Endothelial cell of umbilical vein (primary cell): ENCODE measurements at regions not wholly inside any gene's neighbourhood (a gene's known extent, or its start where the extent isn't known, plus 50 kb on each side); places are given as distances from the start of the nearest gene placed in this dataset.
"Not testable (repeated sequence)": the region's sequence is repeated elsewhere in the genome, so short reads cannot be mapped to it uniquely, and the experiment has no call there.

Source experiments
- BruUV-seq: library from RNA; stranded (reverse); fragments of 400-500 nt; replicated peaks from 2 replicates; lab custom pipeline; 2021; lab: Mats Ljungman, UMichigan
- CTCF ChIA-PET: fragments of 300-600, 350-600 bp; sonication (Branson Sonifier 250); formaldehyde crosslinking; loops from one replicate; lab custom pipeline; 2021; ENCODE audit warnings: antibody characterized with exemption, inconsistent platforms; lab: Charles Lee
- POLR2A ChIA-PET: fragments of 300-600, 350-600 bp; sonication (Branson Sonifier 250); formaldehyde crosslinking; loops from one replicate; lab custom pipeline; 2021; ENCODE audit warnings: antibody characterized with exemption, inconsistent platforms; lab: Charles Lee
- DNase-seq: peaks from one replicate; pipeline ENCODE4 v3.0.0-alpha.2; 2011; ENCODE audit warnings: low read depth, low spot score
- FAIRE-seq: peaks from 2 replicates; lab custom pipeline; 2011; peaks lifted over from hg19 to GRCh38; lab: Jason Lieb, UNC
- H2AFZ ChIP-seq: 2 replicates; pipeline ENCODE4 v1.6.0; 2012; ENCODE audit warnings: low read depth, low read length, control low read depth, inconsistent platforms
- H3K27ac ChIP-seq: 2 replicates; pipeline ENCODE4 v1.5.1; 2011; ENCODE audit warnings: low read depth, mild to moderate bottlenecking, control low read depth, low read length, moderate library complexity; ENCODE audit not compliant: insufficient read depth
- H3K27me3 ChIP-seq, 2 experiments: 2 replicates each; pipeline versions ENCODE4 v1.6.0 to v1.6.1; 2011; ENCODE audit warnings: low read length in 2 of 2, mixed read lengths in 1 of 2; ENCODE audit not compliant: control insufficient read depth in 2 of 2, insufficient read depth in 2 of 2
- H3K36me3 ChIP-seq, 2 experiments: 2 replicates in 1 of 2; 3 replicates in 1 of 2; pipeline ENCODE4 v1.5.1; 2011; ENCODE audit warnings: low read length in 2 of 2, mild to moderate bottlenecking in 1 of 2, moderate library complexity in 1 of 2; ENCODE audit not compliant: control insufficient read depth in 2 of 2, insufficient read depth in 2 of 2; ENCODE audit errors: extremely low read depth in 1 of 2
- H3K4me1 ChIP-seq: 3 replicates; pipeline ENCODE4 v1.5.1; 2011; ENCODE audit warnings: mild to moderate bottlenecking, low read length; ENCODE audit not compliant: control insufficient read depth, insufficient read depth; ENCODE audit errors: extremely low read depth
- H3K4me2 ChIP-seq: 2 replicates; pipeline ENCODE4 v1.6.1; 2011; ENCODE audit warnings: low read length, control low read depth, mixed read lengths; ENCODE audit not compliant: insufficient read depth
- H3K4me3 ChIP-seq, 3 experiments: fragments of 200-600 bp in 1 of 3; sonication (generic), shearing (Covaris generic) in 1 of 3; replicated peaks in 1 of 3; 2 replicates each; pipeline ENCODE4 v1.5.1; 2011 to 2016; ENCODE audit warnings: control low read depth in 3 of 3, low read length in 3 of 3, mild to moderate bottlenecking in 2 of 3, inconsistent platforms in 1 of 3, low read depth in 1 of 3, moderate library complexity in 1 of 3; ENCODE audit not compliant: insufficient read depth in 1 of 3
- H3K79me2 ChIP-seq: 2 replicates; pipeline ENCODE4 v1.6.0; 2012; ENCODE audit warnings: low read length, inconsistent platforms; ENCODE audit not compliant: control insufficient read depth, insufficient read depth
- H3K9ac ChIP-seq: replicated peaks from 2 replicates; pipeline ENCODE3; 2011; ENCODE audit warnings: low read length, control low read depth; ENCODE audit not compliant: insufficient read depth; ENCODE audit errors: extremely low read depth
- H3K9me1 ChIP-seq: replicated peaks from 3 replicates; pipeline ENCODE4 v1.6.0; 2011; ENCODE audit warnings: mild to moderate bottlenecking, low read length; ENCODE audit not compliant: control insufficient read depth, insufficient read depth; ENCODE audit errors: extremely low read depth
- H3K9me3 ChIP-seq: replicated peaks from 2 replicates; pipeline ENCODE4 v1.5.1; 2012; ENCODE audit warnings: low read length, inconsistent platforms; ENCODE audit not compliant: control insufficient read depth, insufficient read depth
- H4K20me1 ChIP-seq: replicated peaks from 2 replicates; pipeline ENCODE3; 2011; ENCODE audit warnings: mild to moderate bottlenecking, low read length; ENCODE audit not compliant: control insufficient read depth, insufficient read depth; ENCODE audit errors: extremely low read depth
- EZH2 ChIP-seq: IDR thresholded peaks from 2 replicates; pipeline ENCODE4 v1.6.1; 2012; ENCODE audit warnings: borderline replicate concordance, low read depth, mild to moderate bottlenecking, moderate library complexity, low read length, inconsistent platforms; ENCODE audit not compliant: severe bottlenecking
- POLR2A ChIP-seq: IDR thresholded peaks from 2 replicates; pipeline ENCODE4 v1.6.1; 2012; ENCODE audit warnings: low read depth, mild to moderate bottlenecking, control low read depth, low read length
- POLR2AphosphoS5 ChIP-seq: IDR thresholded peaks from 2 replicates; pipeline ENCODE4 v1.6.1; 2012; ENCODE audit warnings: low read depth, mild to moderate bottlenecking, control low read depth, low read length, moderate library complexity; ENCODE audit not compliant: insufficient read depth
- dilution Hi-C: fragments of 300-500 bp; cut with MboI; formaldehyde crosslinking; loops from one replicate; pipeline ENCODE4 v1.15.0; 2019; ENCODE audit warnings: low sequenced_read_pairs; ENCODE audit not compliant: extremely low pct_ligation_motif_present
- intact Hi-C: fragments of 100-400 bp; cut with micrococcal nuclease; formaldehyde crosslinking; loops from one replicate; pipeline ENCODE4 v1.10.0; 2022

GRCh38 chr9:62801372-62801811 lies 1611.6 kb downstream of the SPATA31A7 start:
- H3K27me3 ChIP-seq, result peaks cover 11 to 15% of the 10 kb centered on the region in 2 experiments
- H3K9me3 ChIP-seq, intact Hi-C loops, H3K4me3 ChIP-seq, H3K36me3 ChIP-seq, H4K20me1 ChIP-seq, DNase-seq, H3K4me2 ChIP-seq, POLR2A ChIA-PET, H3K9me1 ChIP-seq, H3K79me2 ChIP-seq, dilution Hi-C loops, FAIRE-seq, CTCF ChIA-PET, H3K9ac ChIP-seq, BruUV-seq, H3K4me1 ChIP-seq, H3K27ac ChIP-seq, H2AFZ ChIP-seq: not testable (repeated sequence)

- H4K20me1 ChIP-seq, H3K36me3 ChIP-seq, H3K9me3 ChIP-seq, H3K4me1 ChIP-seq, intact Hi-C loops, H3K79me2 ChIP-seq, H3K9me1 ChIP-seq, POLR2A ChIA-PET, FAIRE-seq, dilution Hi-C loops, BruUV-seq: not testable (repeated sequence)
- peak overlapping the region; percentile 86 for H3K4me2 ChIP-seq
- peak; percentile 62 for DNase-seq
- H3K27ac ChIP-seq, result peak overlapping the region; percentile 77
- TF ChIP-seq POLR2AphosphoS5 (peak; percentile 68), EZH2 (peak; percentile 23), POLR2A (peak; percentile 59)
- H3K27me3 ChIP-seq, result peaks cover 11 to 15% of the 10 kb centered on the region in 2 experiments
- CTCF ChIA-PET, result interaction anchor here (0.9 kb wide), 1 partner anchor 1015 kb away, joined by 6 read pairs; no protein-coding TSS in a partner anchor
- peak overlapping the region; percentile 96 for H2AFZ ChIP-seq
- H3K4me3 ChIP-seq, result peak overlapping the region; percentile 63 to 78 (median 73)
- H3K9ac ChIP-seq, result peak overlapping the region; percentile 71
Observed at GRCh38 chr9:62801961-62802718, 1612.3 kb downstream of the SPATA31A7 start.

GRCh38 chr9:62802719-62803079 lies 1612.9 kb downstream of the SPATA31A7 start:
- H3K27ac ChIP-seq, result peak overlapping the region; percentile 77
- peak overlapping the region; percentile 38 to 78 (median 73) for H3K4me3 ChIP-seq
- H3K9me3 ChIP-seq, DNase-seq, H3K9me1 ChIP-seq, dilution Hi-C loops, FAIRE-seq, intact Hi-C loops, H4K20me1 ChIP-seq, POLR2A ChIA-PET, H3K79me2 ChIP-seq, H3K36me3 ChIP-seq, BruUV-seq, H3K4me1 ChIP-seq: not testable (repeated sequence)
- H3K9ac ChIP-seq, result peak overlapping the region; percentile 71
- H2AFZ ChIP-seq, result peak overlapping the region; percentile 96
- H3K27me3 ChIP-seq, result peaks cover 11 to 15% of the 10 kb centered on the region in 2 experiments
- CTCF ChIA-PET, result interaction anchor here (0.9 kb wide), 1 partner anchor 1015 kb away, joined by 6 read pairs; no protein-coding TSS in a partner anchor
- H3K4me2 ChIP-seq, result peak overlapping the region; percentile 86
